ENCODE measurements at regions not wholly inside any gene's neighbourhood (a gene's known extent, or its start where the extent isn't known, plus 50 kb on each side); places are given as distances from the start of the nearest gene placed in this dataset.

DNA sequence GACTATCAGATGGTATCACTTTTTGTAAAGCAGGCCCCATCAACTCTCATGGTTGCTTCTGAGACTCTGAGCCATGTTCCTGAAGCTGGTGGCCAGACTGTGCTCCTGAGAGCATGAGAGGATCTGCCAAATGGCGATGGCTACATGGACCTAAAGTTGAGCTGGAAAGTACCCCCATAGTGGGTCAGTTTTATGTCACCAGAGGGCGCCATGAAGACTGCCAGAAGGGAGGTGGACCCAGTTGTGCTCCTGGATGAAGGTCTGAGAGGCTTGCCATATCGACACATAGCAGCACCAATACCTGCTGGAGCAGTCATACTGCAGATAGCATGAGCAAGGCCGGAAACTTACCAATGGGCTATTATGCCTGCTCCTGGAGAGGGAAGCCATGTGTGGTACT, 105.7 kb downstream of the SLITRK2 start:
- TF ChIP-seq CTCF (optimal IDR thresholded peaks at IDR 0.05 in 1 of 3, IDR thresholded peaks at IDR 0.05 in 1 of 3, conservative IDR thresholded peaks at IDR 0.05 in 1 of 3; ENCODE audit: extremely low read depth in 1 of 3, insufficient read depth in 2 of 3, low read length in 3 of 3) = no peak
- TF ChIP-seq EZH2 (IDR thresholded peaks at IDR 0.05; ENCODE audit: low read length) = no peak

Measured in keratinocyte (primary cell).